GM10266 (cell line): ENCODE measurements at regions not wholly inside any gene's neighbourhood (a gene's known extent, or its start where the extent isn't known, plus 50 kb on each side); places are given as distances from the start of the nearest gene placed in this dataset.

Source experiments
- DNase-seq: peaks from one replicate; pipeline ENCODE4 v3.0.0; 2012; ENCODE audit errors: extremely low spot score
- TF ChIP-seq, protein P1 (sequence below): IDR thresholded peaks from 2 replicates; pipeline ENCODE4 v1.5.1; 2012; ENCODE audit warnings: mild to moderate bottlenecking, low read depth; ENCODE audit not compliant: control insufficient read depth, insufficient read depth; ENCODE audit errors: missing control alignments

DNA sequence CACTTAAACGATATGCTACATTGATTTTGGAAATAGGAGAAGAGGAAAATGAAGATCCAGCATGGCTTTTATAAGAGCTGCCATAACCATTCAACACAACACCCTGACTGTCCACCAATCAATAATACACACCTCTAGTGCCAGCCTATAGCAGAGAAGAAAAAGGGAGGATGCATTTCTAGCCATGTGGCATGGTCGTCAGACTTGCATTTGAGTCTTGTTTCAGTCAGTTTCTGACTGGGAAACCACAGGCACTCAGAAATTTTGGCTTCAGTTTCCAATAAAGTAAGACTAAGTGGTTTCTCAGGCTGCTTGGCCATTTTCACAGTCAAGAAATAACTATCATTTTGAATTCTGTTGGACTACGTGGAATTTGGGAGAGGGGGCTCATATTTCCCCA lies 523.5 kb upstream of the LRRC4C start:
- TF ChIP-seq, protein P1, sequence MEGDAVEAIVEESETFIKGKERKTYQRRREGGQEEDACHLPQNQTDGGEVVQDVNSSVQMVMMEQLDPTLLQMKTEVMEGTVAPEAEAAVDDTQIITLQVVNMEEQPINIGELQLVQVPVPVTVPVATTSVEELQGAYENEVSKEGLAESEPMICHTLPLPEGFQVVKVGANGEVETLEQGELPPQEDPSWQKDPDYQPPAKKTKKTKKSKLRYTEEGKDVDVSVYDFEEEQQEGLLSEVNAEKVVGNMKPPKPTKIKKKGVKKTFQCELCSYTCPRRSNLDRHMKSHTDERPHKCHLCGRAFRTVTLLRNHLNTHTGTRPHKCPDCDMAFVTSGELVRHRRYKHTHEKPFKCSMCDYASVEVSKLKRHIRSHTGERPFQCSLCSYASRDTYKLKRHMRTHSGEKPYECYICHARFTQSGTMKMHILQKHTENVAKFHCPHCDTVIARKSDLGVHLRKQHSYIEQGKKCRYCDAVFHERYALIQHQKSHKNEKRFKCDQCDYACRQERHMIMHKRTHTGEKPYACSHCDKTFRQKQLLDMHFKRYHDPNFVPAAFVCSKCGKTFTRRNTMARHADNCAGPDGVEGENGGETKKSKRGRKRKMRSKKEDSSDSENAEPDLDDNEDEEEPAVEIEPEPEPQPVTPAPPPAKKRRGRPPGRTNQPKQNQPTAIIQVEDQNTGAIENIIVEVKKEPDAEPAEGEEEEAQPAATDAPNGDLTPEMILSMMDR: no peak
- no peak for DNase-seq

DNA sequence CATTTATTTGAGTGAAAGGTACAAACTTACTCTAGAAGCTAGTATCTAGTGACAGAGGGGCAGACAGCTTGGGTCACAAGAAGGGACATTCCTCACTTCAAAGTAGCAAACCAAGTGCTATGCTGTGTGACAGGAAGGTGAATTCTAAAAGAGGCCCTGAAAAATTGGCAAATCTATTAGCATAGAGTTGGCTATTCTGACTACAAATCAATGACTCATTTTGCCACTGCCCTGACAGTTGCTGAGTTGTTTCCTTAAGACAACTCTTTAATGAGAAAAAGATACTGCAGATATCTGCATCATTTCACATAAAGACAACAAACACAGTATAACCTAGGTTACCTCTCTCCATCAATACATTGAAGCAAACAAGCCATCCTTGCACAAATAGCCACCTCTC lies 524.0 kb upstream of the LRRC4C start:
- DNase-seq: no peak
- TF ChIP-seq, protein P1: no peak

DNA sequence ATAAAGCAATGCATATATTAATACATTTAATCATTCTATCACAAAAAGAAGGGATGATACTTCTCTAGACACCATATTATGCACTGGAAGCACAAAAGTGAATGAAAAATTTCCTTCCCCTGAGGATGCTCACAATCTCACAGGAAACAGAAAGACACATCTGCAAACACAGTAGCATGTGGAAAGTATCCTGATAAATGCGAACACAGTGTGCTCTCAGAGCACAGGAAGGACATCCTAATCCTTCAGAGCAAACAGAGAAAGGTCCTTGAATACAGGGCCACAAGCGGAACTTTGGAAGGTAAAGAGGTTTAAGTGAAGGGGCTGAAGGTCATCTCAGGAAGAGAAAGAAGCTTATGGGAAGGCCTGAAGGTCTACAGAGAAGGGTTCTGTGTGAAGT lies 524.6 kb upstream of the LRRC4C start:
- no peak for DNase-seq
- TF ChIP-seq, protein P1: no peak

DNA sequence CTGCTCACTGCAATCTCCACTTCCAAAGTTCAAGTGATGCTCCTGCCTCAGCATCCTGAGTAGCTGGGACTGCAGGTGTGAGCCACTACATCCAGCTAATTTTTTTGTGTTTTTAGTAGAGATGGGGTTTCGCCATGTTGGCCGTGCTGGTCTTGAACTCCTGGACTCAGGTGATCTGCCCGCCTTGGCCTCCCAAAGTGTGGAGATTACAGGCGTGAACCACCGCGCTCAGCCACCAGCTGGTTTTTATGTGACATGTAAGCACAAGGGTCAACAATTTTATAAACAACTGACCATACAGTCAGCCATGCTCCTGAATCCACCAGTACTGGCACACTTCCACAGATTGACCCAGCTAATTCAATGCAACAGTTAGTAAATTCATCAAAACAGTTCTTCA lies 526.3 kb upstream of the LRRC4C start:
- TF ChIP-seq, protein P1: no peak
- no peak for DNase-seq

DNA sequence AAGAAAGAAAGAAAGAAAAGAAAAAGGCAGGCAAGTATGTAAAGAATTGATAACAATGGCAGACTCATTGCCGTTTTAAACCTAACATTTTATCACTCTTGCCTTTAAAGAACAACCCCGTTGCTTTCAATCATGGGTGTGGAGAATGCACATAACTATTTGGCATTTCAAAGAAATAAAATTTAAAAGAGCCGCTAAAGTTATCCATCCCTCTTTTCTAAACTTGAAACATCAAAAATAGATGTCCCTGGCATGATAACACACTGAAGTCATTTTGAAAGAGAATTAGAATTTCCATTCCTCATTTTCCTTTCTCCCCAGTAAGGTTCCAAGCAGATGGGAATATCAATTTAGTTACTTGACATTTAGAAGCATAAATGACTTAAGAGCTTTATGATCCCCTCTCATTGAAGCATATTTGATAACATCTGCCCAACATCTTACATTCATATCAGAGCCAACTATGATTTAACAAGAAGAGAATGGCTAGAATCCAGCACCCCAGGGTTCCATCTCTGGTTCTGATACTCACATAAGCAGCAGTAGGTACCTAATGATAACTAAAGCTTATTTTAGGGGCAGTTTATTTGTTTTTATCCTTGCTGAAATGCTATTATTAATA lies 529.6 kb upstream of the LRRC4C start:
- TF ChIP-seq, protein P1: no peak
- no peak for DNase-seq

DNA sequence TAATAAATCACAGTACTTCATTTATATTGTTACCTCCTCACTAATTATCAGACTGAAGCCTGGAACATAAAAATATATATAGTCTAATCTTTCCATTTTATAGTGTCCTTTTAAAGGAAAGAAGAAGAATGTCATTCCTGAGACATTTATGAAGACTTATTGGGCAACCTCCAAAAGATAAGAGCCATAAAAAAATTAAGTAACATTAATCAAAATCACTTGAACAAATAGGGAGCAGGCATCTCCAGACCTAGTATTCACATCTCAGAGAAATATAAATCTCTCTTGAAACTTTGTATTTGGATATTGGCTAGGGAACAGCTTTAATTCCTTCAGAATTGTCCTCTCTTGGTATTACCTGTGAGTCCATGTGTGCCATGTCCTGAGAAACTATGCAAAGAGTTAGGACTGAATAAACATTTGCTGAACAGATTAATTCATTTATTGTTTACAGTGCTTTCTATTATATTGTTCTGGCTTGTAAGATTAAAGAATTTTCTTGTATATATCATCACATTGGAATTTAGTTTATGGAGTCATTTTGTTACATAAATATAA lies 530.5 kb upstream of the LRRC4C start:
- DNase-seq: no peak

DNA sequence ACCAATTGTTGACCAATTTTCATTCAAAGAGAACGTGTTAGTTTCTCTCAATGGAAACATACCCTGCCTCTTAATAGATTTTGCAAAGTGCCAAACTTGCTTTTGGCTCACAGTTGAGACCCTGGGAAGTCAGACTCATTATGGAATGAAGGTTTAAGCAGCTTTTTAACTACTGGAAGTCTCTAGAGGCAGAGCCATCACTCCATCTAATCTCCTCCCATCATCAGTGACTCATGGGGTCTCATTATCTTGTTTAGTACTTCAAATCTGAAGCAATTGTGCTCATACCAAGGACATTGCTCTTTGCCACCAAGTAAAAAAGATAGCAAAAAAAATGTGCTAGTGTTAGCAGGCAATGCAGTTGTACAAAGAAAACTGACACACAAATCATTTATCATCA lies 537.1 kb upstream of the LRRC4C start:
- TF ChIP-seq, protein P1: no peak
- DNase-seq: no peak

More for the DNA sequence above, 530.5 kb upstream of the LRRC4C start:
- TF ChIP-seq, protein P1: no peak
